HCT116 (cell line): ENCODE measurements at regions not wholly inside any gene's neighbourhood (a gene's known extent, or its start where the extent isn't known, plus 50 kb on each side); places are given as distances from the start of the nearest gene placed in this dataset.

Experiments
- ATAC-seq: fragments of 200-7000 bp; cut with Tn5 transposase; 2 replicates; pipeline ENCODE4 v1.9.1; 2020; ENCODE audit warnings: mild to moderate bottlenecking, moderate library complexity
- BruUV-seq: library from RNA; stranded (reverse); fragments of 400-500 nt; replicated peaks from 2 replicates; lab custom pipeline; 2021; lab: Mats Ljungman, UMichigan
- CTCF ChIA-PET: fragments of 300-600 bp; sonication (Branson Sonifier 250); formaldehyde crosslinking; loops from one replicate; lab custom pipeline; 2021; ENCODE audit warnings: antibody characterized with exemption; lab: Charles Lee
- POLR2A ChIA-PET: fragments of 300-600, 350-600 bp; sonication (Branson Sonifier 250); formaldehyde crosslinking; loops from one replicate; lab custom pipeline; 2021; ENCODE audit warnings: antibody characterized with exemption; lab: Charles Lee
- RAD21 ChIA-PET, 2 experiments: fragments of 300-600 bp; sonication (Branson Sonifier 250); formaldehyde crosslinking; loops; one replicate each; lab custom pipeline; 2023; ENCODE audit warnings: low total read pairs in 2 of 2; ENCODE audit not compliant: uncharacterized antibody in 2 of 2, unreplicated experiment in 2 of 2, low non-redundant PET in 1 of 2; lab: Charles Lee
- DNase-seq: peaks from one replicate; pipeline ENCODE4 v3.0.0-alpha.2; 2010; ENCODE audit warnings: low read depth, low spot score
- H2AFZ ChIP-seq: fragments of 200-600 bp; shearing (Covaris generic), sonication (generic); 2 replicates; pipeline ENCODE4 v1.6.1; 2017; ENCODE audit warnings: low read depth, mixed run types, mixed read lengths, antibody characterized with exemption, low read length; ENCODE audit not compliant: poor library complexity, severe bottlenecking
- H3K27ac ChIP-seq: 2 replicates; pipeline ENCODE4 v1.5.1; 2012; ENCODE audit warnings: low read depth, low read length
- H3K27me3 ChIP-seq: fragments of 200-600 bp; sonication (generic); 2 replicates; pipeline ENCODE4 v1.6.1; 2016; ENCODE audit warnings: mixed run types, low read length, mixed read lengths; ENCODE audit not compliant: insufficient read depth
- H3K36me3 ChIP-seq, 2 experiments: fragments of 200-500 bp in 1 of 2; fragments of 200-600 bp in 1 of 2; sonication (Bioruptor generic) in 1 of 2; sonication (generic) in 1 of 2; 2 replicates each; pipeline versions ENCODE4 v1.5.1 to v1.6.1; 2014 to 2016; ENCODE audit warnings: low read length in 2 of 2, inconsistent platforms in 1 of 2, mixed read lengths in 1 of 2, mixed run types in 1 of 2; ENCODE audit not compliant: insufficient read depth in 2 of 2, control insufficient read depth in 1 of 2
- H3K4me1 ChIP-seq, 2 experiments: fragments of 200-600 bp in 1 of 2; sonication (generic) in 1 of 2; 2 replicates each; pipeline versions ENCODE4 v1.5.1 to v1.6.1; 2012 to 2017; ENCODE audit warnings: low read length in 2 of 2, inconsistent platforms in 1 of 2, mild to moderate bottlenecking in 1 of 2, mixed read lengths in 1 of 2, mixed run types in 1 of 2, moderate library complexity in 1 of 2; ENCODE audit not compliant: insufficient read depth in 2 of 2, control insufficient read depth in 1 of 2
- H3K4me2 ChIP-seq: fragments of 200-600 bp; sonication (generic); 2 replicates; pipeline ENCODE4 v1.6.1; 2017; ENCODE audit warnings: mixed run types, low read length, mixed read lengths
- H3K4me3 ChIP-seq, 2 experiments: fragments of 200-600 bp in 1 of 2; sonication (generic) in 1 of 2; replicated peaks in 1 of 2; 2 replicates each; pipeline ENCODE4 v1.5.1; 2011 to 2016; ENCODE audit warnings: low read length in 2 of 2, control low read depth in 1 of 2, low read depth in 1 of 2, mild to moderate bottlenecking in 1 of 2, mixed read lengths in 1 of 2, mixed run types in 1 of 2
- H3K79me2 ChIP-seq: fragments of 200-600 bp; sonication (generic); 2 replicates; pipeline ENCODE4 v1.6.1; 2017; ENCODE audit warnings: mild to moderate bottlenecking, mixed run types, low read length, moderate library complexity, mixed read lengths; ENCODE audit not compliant: insufficient read depth
- H3K9ac ChIP-seq: fragments of 200-600 bp; sonication (generic); 2 replicates; pipeline ENCODE4 v1.6.1; 2016; ENCODE audit warnings: low read length, mixed read lengths
- H3K9me2 ChIP-seq: fragments of 200-600 bp; sonication (generic), shearing (Covaris generic); 2 replicates; pipeline ENCODE4 v1.6.1; 2017; ENCODE audit warnings: mixed run types, mild to moderate bottlenecking, moderate library complexity; ENCODE audit not compliant: insufficient read depth
- H3K9me3 ChIP-seq, 2 experiments: fragments of 200-500 bp in 1 of 2; fragments of 200-600 bp in 1 of 2; sonication (Bioruptor generic) in 1 of 2; sonication (generic) in 1 of 2; 2 replicates each; pipeline ENCODE4 v1.6.1; 2014 to 2017; ENCODE audit warnings: low read length in 2 of 2, mixed read lengths in 2 of 2, inconsistent platforms in 1 of 2, low read depth in 1 of 2, mild to moderate bottlenecking in 1 of 2, mixed run types in 1 of 2, moderate library complexity in 1 of 2; ENCODE audit not compliant: control insufficient read depth in 1 of 2, insufficient read depth in 1 of 2
- H4K20me1 ChIP-seq: fragments of 200-600 bp; sonication (generic), shearing (Covaris generic); 2 replicates; pipeline ENCODE4 v1.6.1; 2017; ENCODE audit warnings: mixed run types, mild to moderate bottlenecking, moderate library complexity; ENCODE audit not compliant: insufficient read depth
- ATF3 ChIP-seq: IDR thresholded peaks from 2 replicates; pipeline ENCODE4 v1.6.1; 2012
- CBX3 ChIP-seq: IDR thresholded peaks from 2 replicates; pipeline ENCODE4 v1.6.1; 2012; ENCODE audit warnings: low read depth
- CEBPB ChIP-seq: IDR thresholded peaks from 2 replicates; pipeline ENCODE4 v1.6.1; 2012; ENCODE audit warnings: low read depth
- CTCF ChIP-seq, 3 experiments: fragments of 200-600 bp in 1 of 3; sonication (generic) in 1 of 3; IDR thresholded peaks in 2 of 3; conservative IDR thresholded peaks in 1 of 3; 2 replicates each; pipeline ENCODE4 v1.5.1; 2012 to 2017; ENCODE audit warnings: low read depth in 2 of 3, low read length in 2 of 3, antibody characterized with exemption in 1 of 3, borderline replicate concordance in 1 of 3, control low read depth in 1 of 3, mild to moderate bottlenecking in 1 of 3, mixed read lengths in 1 of 3, mixed run types in 1 of 3, moderate library complexity in 1 of 3; ENCODE audit not compliant: insufficient read depth in 1 of 3
- EGR1 ChIP-seq: IDR thresholded peaks from 2 replicates; pipeline ENCODE4 v1.6.1; 2012; ENCODE audit warnings: low read depth
- EZH2 ChIP-seq: fragments of 200-600 bp; sonication (generic); IDR thresholded peaks from 2 replicates; pipeline ENCODE4 v1.6.1; 2017; ENCODE audit warnings: antibody characterized with exemption, mixed run types
- EZH2phosphoT487 ChIP-seq: fragments of 200-600 bp; IDR thresholded peaks from 2 replicates; pipeline ENCODE4 v1.6.1; 2018; ENCODE audit warnings: antibody characterized with exemption, borderline replicate concordance
- FOSL1 ChIP-seq: IDR thresholded peaks from 2 replicates; pipeline ENCODE4 v1.6.1; 2012; ENCODE audit warnings: low read depth
- JUND ChIP-seq: IDR thresholded peaks from 2 replicates; pipeline ENCODE4 v1.6.1; 2012
- POLR2A ChIP-seq: IDR thresholded peaks from 2 replicates; pipeline ENCODE4 v1.7.0; 2011; ENCODE audit warnings: borderline replicate concordance; ENCODE audit not compliant: insufficient read depth, insufficient read length; ENCODE audit errors: extremely low read depth
- POLR2AphosphoS5 ChIP-seq: IDR thresholded peaks from 2 replicates; pipeline ENCODE4 v1.6.1; 2011; ENCODE audit warnings: mild to moderate bottlenecking, low read depth, low read length, moderate library complexity
- RAD21 ChIP-seq: IDR thresholded peaks from 2 replicates; pipeline ENCODE4 v1.6.1; 2012; ENCODE audit warnings: low read depth, mild to moderate bottlenecking
- REST ChIP-seq: IDR thresholded peaks from 2 replicates; pipeline ENCODE4 v1.6.1; 2012; ENCODE audit warnings: low read depth
- SIN3A ChIP-seq: IDR thresholded peaks from 2 replicates; pipeline ENCODE4 v1.6.1; 2012; ENCODE audit warnings: low read depth
- SP1 ChIP-seq: IDR thresholded peaks from 2 replicates; pipeline ENCODE4 v1.6.1; 2012; ENCODE audit warnings: low read depth
- SRF ChIP-seq: IDR thresholded peaks from 2 replicates; pipeline ENCODE4 v1.6.1; 2012; ENCODE audit warnings: low read depth
- YY1 ChIP-seq: IDR thresholded peaks from 2 replicates; pipeline ENCODE4 v1.6.1; 2011; ENCODE audit warnings: low read length, low read depth, moderate library complexity, mild to moderate bottlenecking; ENCODE audit not compliant: insufficient replicate concordance; ENCODE audit errors: extremely low read depth
- ZNF274 ChIP-seq: fragments of 200-500 bp; sonication (Bioruptor generic); IDR thresholded peaks from 2 replicates; pipeline ENCODE4 v1.6.1; 2014; ENCODE audit warnings: mild to moderate bottlenecking, low read depth, low read length, inconsistent platforms
- intact Hi-C: fragments of 100-400 bp; cut with micrococcal nuclease; formaldehyde crosslinking; loops from 2 replicates; pipeline ENCODE4 v1.10.0; 2022
- TF ChIP-seq, protein P1 (sequence below): IDR thresholded peaks from 2 replicates; pipeline ENCODE4 v1.6.1; 2011; ENCODE audit warnings: mild to moderate bottlenecking, low read length, moderate library complexity; ENCODE audit not compliant: insufficient replicate concordance; ENCODE audit errors: extremely low read depth

DNA sequence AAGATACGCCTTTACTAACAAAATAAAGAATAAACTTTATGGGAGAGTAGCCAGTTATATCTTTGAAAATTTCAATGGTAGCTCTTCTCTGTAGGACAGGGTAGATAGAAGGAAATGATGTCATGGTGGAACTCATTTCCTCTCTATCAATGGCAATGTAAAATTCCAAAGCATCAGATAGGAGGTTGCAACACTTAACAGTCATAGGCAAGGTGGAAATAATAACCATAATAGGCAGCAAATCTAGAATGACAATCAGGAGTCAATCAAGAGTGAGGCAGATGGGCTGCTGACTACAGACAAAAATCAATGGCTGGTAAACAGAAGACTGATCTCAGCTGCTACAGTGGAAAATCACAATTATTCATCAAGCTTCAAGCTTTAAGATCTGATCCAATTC lies 53.9 kb upstream of the TET2 start:
- Histone ChIP-seq H3K27me3 (no peaks in the 10 kb centered on the region), H3K79me2 (no peaks in the 10 kb centered on the region), H4K20me1 (no peaks in the 10 kb centered on the region), H2AFZ (no peak overlapping the region), H3K36me3 (no peaks in the 10 kb centered on the region), H3K9me2 (no peaks in the 10 kb centered on the region), H3K4me2 (no peak overlapping the region), H3K9ac (no peak overlapping the region), H3K27ac (no peak overlapping the region), H3K4me1 (no peaks in the 10 kb centered on the region), H3K9me3 (no peaks in the 10 kb centered on the region), H3K4me3 (no peak overlapping the region)
- CTCF ChIA-PET: no interaction called here
- ATAC-seq: no peak
- intact Hi-C loops: no loop called here
- RAD21 ChIA-PET: no interaction called here
- no peak for DNase-seq
- no TSS peak for BruUV-seq
- POLR2A ChIA-PET: no interaction called here
- no peak for TF ChIP-seq RAD21
- TF ChIP-seq EZH2: no peak
- TF ChIP-seq POLR2A: no peak
- TF ChIP-seq ZNF274: no peak
- no peak for TF ChIP-seq SP1
- no peak for TF ChIP-seq FOSL1
- no peak for TF ChIP-seq ATF3
- no peak for TF ChIP-seq EZH2phosphoT487
- no peak for TF ChIP-seq YY1
- no peak for TF ChIP-seq POLR2AphosphoS5
- no peak for TF ChIP-seq JUND
- TF ChIP-seq CBX3: no peak
- TF ChIP-seq CTCF (IDR thresholded peaks at IDR 0.05 in 2 of 3, conservative IDR thresholded peaks at IDR 0.05 in 1 of 3; ENCODE audit: borderline replicate concordance in 1 of 3, insufficient read depth in 1 of 3, low read depth in 2 of 3, low read length in 2 of 3): no peak
- TF ChIP-seq EGR1: no peak
- TF ChIP-seq REST: no peak
- TF ChIP-seq SRF: no peak
- TF ChIP-seq, protein P1, sequence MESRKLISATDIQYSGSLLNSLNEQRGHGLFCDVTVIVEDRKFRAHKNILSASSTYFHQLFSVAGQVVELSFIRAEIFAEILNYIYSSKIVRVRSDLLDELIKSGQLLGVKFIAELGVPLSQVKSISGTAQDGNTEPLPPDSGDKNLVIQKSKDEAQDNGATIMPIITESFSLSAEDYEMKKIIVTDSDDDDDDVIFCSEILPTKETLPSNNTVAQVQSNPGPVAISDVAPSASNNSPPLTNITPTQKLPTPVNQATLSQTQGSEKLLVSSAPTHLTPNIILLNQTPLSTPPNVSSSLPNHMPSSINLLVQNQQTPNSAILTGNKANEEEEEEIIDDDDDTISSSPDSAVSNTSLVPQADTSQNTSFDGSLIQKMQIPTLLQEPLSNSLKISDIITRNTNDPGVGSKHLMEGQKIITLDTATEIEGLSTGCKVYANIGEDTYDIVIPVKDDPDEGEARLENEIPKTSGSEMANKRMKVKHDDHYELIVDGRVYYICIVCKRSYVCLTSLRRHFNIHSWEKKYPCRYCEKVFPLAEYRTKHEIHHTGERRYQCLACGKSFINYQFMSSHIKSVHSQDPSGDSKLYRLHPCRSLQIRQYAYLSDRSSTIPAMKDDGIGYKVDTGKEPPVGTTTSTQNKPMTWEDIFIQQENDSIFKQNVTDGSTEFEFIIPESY: no peak
- TF ChIP-seq SIN3A: no peak
- no peak for TF ChIP-seq CEBPB
